DND-41 (cell line): ENCODE measurements at regions not wholly inside any gene's neighbourhood (a gene's known extent, or its start where the extent isn't known, plus 50 kb on each side); places are given as distances from the start of the nearest gene placed in this dataset.
"Not testable (repeated sequence)": the region's sequence is repeated elsewhere in the genome, so short reads cannot be mapped to it uniquely, and the experiment has no call there.

Experiments used
- ATAC-seq: fragments of 200-7000 bp; cut with Tn5 transposase; 3 replicates; pipeline ENCODE4 v1.9.1; 2021; ENCODE audit warnings: low read depth; ENCODE audit not compliant: insufficient read depth
- DNase-seq: peaks from one replicate; pipeline ENCODE4 v3.0.0-alpha.2; 2020
- H2AFZ ChIP-seq: 2 replicates; pipeline ENCODE4 v1.6.0; 2012; ENCODE audit warnings: low read depth, low read length
- H3K27ac ChIP-seq: 2 replicates; pipeline ENCODE4 v1.5.1; 2012; ENCODE audit warnings: low read length, inconsistent platforms
- H3K27me3 ChIP-seq: fragments of 200-600 bp; sonication (generic); 2 replicates; pipeline ENCODE4 v1.6.0; 2012; ENCODE audit warnings: low read length, mild to moderate bottlenecking, inconsistent platforms; ENCODE audit not compliant: insufficient read depth, poor library complexity
- H3K36me3 ChIP-seq: 2 replicates; pipeline ENCODE4 v1.5.1; 2012; ENCODE audit warnings: low read length, inconsistent platforms; ENCODE audit not compliant: insufficient read depth
- H3K4me1 ChIP-seq: 2 replicates; pipeline ENCODE4 v1.5.1; 2012; ENCODE audit warnings: mild to moderate bottlenecking, low read length; ENCODE audit not compliant: insufficient read depth
- H3K4me2 ChIP-seq: 2 replicates; pipeline ENCODE4 v1.6.0; 2012; ENCODE audit warnings: mild to moderate bottlenecking, moderate library complexity, low read length, inconsistent platforms; ENCODE audit not compliant: insufficient read depth
- H3K4me3 ChIP-seq, 2 experiments: fragments of 200-600 bp in 1 of 2; shearing (Covaris generic) in 1 of 2; 2 replicates each; pipeline ENCODE4 v1.5.1; 2012 to 2016; ENCODE audit warnings: inconsistent platforms in 2 of 2, low read length in 2 of 2, mild to moderate bottlenecking in 2 of 2, low read depth in 1 of 2, moderate library complexity in 1 of 2
- H3K79me2 ChIP-seq: 2 replicates; pipeline ENCODE4 v1.6.0; 2012; ENCODE audit warnings: low read length, inconsistent platforms; ENCODE audit not compliant: insufficient read depth
- H3K9ac ChIP-seq: 2 replicates; pipeline ENCODE4 v1.6.0; 2012; ENCODE audit warnings: low read depth, mild to moderate bottlenecking, inconsistent platforms, low read length, moderate library complexity
- H3K9me3 ChIP-seq: 2 replicates; pipeline ENCODE4 v1.5.1; 2012; ENCODE audit warnings: low read length, moderate library complexity, mild to moderate bottlenecking, inconsistent platforms; ENCODE audit not compliant: insufficient read depth, severe bottlenecking
- H4K20me1 ChIP-seq: 2 replicates; pipeline ENCODE4 v1.6.0; 2012; ENCODE audit warnings: low read length; ENCODE audit not compliant: insufficient read depth
- CTCF ChIP-seq: IDR thresholded peaks from 2 replicates; pipeline ENCODE4 v1.5.1; 2012; ENCODE audit warnings: borderline replicate concordance, low read length, moderate library complexity, mild to moderate bottlenecking; ENCODE audit not compliant: poor library complexity, severe bottlenecking; ENCODE audit errors: extremely low read depth
- EZH2 ChIP-seq: IDR thresholded peaks from 3 replicates; pipeline ENCODE4 v1.6.1; 2012; ENCODE audit warnings: borderline replicate concordance, low read depth, mild to moderate bottlenecking, moderate library complexity, low read length, inconsistent platforms; ENCODE audit not compliant: severe bottlenecking

GRCh38 chr9:71509054-71509453 is 259.3 kb downstream of the CEMIP2 start:
- DNase-seq (no peak), ATAC-seq (no peak)
- Histone ChIP-seq H3K79me2 (no peaks in the 10 kb centered on the region), H3K36me3 (no peaks in the 10 kb centered on the region), H4K20me1 (no peaks in the 10 kb centered on the region), H3K27me3 (peaks cover 4% of the 10 kb centered on the region), H3K9ac (no peak overlapping the region), H3K27ac (no peak overlapping the region), H3K4me1 (no peaks in the 10 kb centered on the region), H2AFZ (no peak overlapping the region), H3K9me3 (no peaks in the 10 kb centered on the region), H3K4me3 (no peak overlapping the region), H3K4me2 (no peak overlapping the region)
- TF ChIP-seq CTCF: no peak
- no peak for TF ChIP-seq EZH2

- H3K9ac ChIP-seq, H3K27me3 ChIP-seq, ATAC-seq, H3K4me2 ChIP-seq, H4K20me1 ChIP-seq, H3K4me3 ChIP-seq, H3K79me2 ChIP-seq, H3K4me1 ChIP-seq, H3K36me3 ChIP-seq, H3K9me3 ChIP-seq, DNase-seq, H3K27ac ChIP-seq, H2AFZ ChIP-seq: not testable (repeated sequence)
Measured at GRCh38 chr9:71508141-71508540, 260.2 kb downstream of the CEMIP2 start.

- no peak for TF ChIP-seq CTCF
- TF ChIP-seq EZH2: no peak
- no peak for DNase-seq
- H2AFZ ChIP-seq: no peak overlapping the region
- no peaks in the 10 kb centered on the region for H3K79me2 ChIP-seq
- peaks cover 4% of the 10 kb centered on the region for H3K27me3 ChIP-seq
- no peak overlapping the region for H3K9ac ChIP-seq
- no peak overlapping the region for H3K27ac ChIP-seq
- H3K9me3 ChIP-seq: no peaks in the 10 kb centered on the region
- no peak overlapping the region for H3K4me3 ChIP-seq
- H3K4me2 ChIP-seq: no peak overlapping the region
- no peaks in the 10 kb centered on the region for H3K36me3 ChIP-seq
- no peak for ATAC-seq
- no peaks in the 10 kb centered on the region for H4K20me1 ChIP-seq
- H3K4me1 ChIP-seq: no peaks in the 10 kb centered on the region
Measured at GRCh38 chr9:71506821-71507220, 261.5 kb downstream of the CEMIP2 start.

- no peak for DNase-seq
- no peaks in the 10 kb centered on the region for H3K79me2 ChIP-seq
- H3K9me3 ChIP-seq: no peaks in the 10 kb centered on the region
- H2AFZ ChIP-seq: no peak overlapping the region
- no peaks in the 10 kb centered on the region for H4K20me1 ChIP-seq
- H3K27me3 ChIP-seq: peaks cover 2% of the 10 kb centered on the region
- H3K27ac ChIP-seq: no peak overlapping the region
- no peak overlapping the region for H3K4me3 ChIP-seq
- TF ChIP-seq EZH2: no peak
- no peak for TF ChIP-seq CTCF
- H3K36me3 ChIP-seq: no peaks in the 10 kb centered on the region
- ATAC-seq: no peak
- H3K9ac ChIP-seq: no peak overlapping the region
- no peak overlapping the region for H3K4me2 ChIP-seq
- H3K4me1 ChIP-seq: no peaks in the 10 kb centered on the region
Measured at GRCh38 chr9:71504636-71505035, 263.7 kb downstream of the CEMIP2 start.
